Astrocyte (in vitro differentiated cells and primary cell): ENCODE measurements at regions not wholly inside any gene's neighbourhood (a gene's known extent, or its start where the extent isn't known, plus 50 kb on each side); places are given as distances from the start of the nearest gene placed in this dataset.

ENCODE experiments used
- DNase-seq: peaks from one replicate; pipeline ENCODE4 v3.0.0-alpha.2; 2010; ENCODE audit warnings: low read depth
- FAIRE-seq: peaks from 2 replicates; lab custom pipeline; 2011; peaks lifted over from hg19 to GRCh38; lab: Jason Lieb, UNC
- H2AFZ ChIP-seq: 2 replicates; pipeline ENCODE4 v1.6.0; 2012; ENCODE audit warnings: low read depth, low read length, inconsistent platforms
- H3K27ac ChIP-seq: 2 replicates; pipeline ENCODE4 v1.5.1; 2011; ENCODE audit warnings: low read depth, low read length, inconsistent platforms
- H3K27me3 ChIP-seq: 2 replicates; pipeline ENCODE4 v1.6.0; 2011; ENCODE audit warnings: low read length, inconsistent platforms; ENCODE audit not compliant: insufficient read depth
- H3K36me3 ChIP-seq: 2 replicates; pipeline ENCODE4 v1.5.1; 2011; ENCODE audit warnings: low read length, inconsistent platforms; ENCODE audit not compliant: insufficient read depth
- H3K4me1 ChIP-seq: 2 replicates; pipeline ENCODE4 v1.5.1; 2011; ENCODE audit warnings: low read length, inconsistent platforms; ENCODE audit not compliant: insufficient read depth
- H3K4me2 ChIP-seq: 2 replicates; pipeline ENCODE4 v1.6.0; 2012; ENCODE audit warnings: low read length, inconsistent platforms
- H3K4me3 ChIP-seq: 2 replicates; pipeline ENCODE4 v1.5.1; 2011; ENCODE audit warnings: low read depth, mild to moderate bottlenecking, low read length, inconsistent platforms; ENCODE audit not compliant: insufficient read depth
- H3K79me2 ChIP-seq: 2 replicates; pipeline ENCODE4 v1.6.0; 2012; ENCODE audit warnings: mild to moderate bottlenecking, low read length, inconsistent platforms; ENCODE audit not compliant: insufficient read depth
- H3K9ac ChIP-seq: 2 replicates; pipeline ENCODE4 v1.6.0; 2012; ENCODE audit warnings: mild to moderate bottlenecking, low read length, inconsistent platforms
- H3K9me3 ChIP-seq: 2 replicates; pipeline ENCODE4 v1.5.1; 2012; ENCODE audit warnings: low read depth, mild to moderate bottlenecking, low read length, inconsistent platforms; ENCODE audit not compliant: insufficient read depth
- H4K20me1 ChIP-seq: 2 replicates; pipeline ENCODE4 v1.6.0; 2012; ENCODE audit warnings: low read length, inconsistent platforms; ENCODE audit not compliant: insufficient read depth
- H3K27ac Mint-ChIP-seq: one replicate; pipeline ENCODE4 v1.8.0; 2021; ENCODE audit warnings: mild to moderate bottlenecking, mixed read lengths; ENCODE audit not compliant: unreplicated experiment
- H3K27me3 Mint-ChIP-seq: one replicate; pipeline ENCODE4 v1.8.0; 2021; ENCODE audit warnings: low read depth, mixed read lengths; ENCODE audit not compliant: unreplicated experiment
- H3K36me3 Mint-ChIP-seq: one replicate; pipeline ENCODE4 v1.8.0; 2021; ENCODE audit warnings: low read depth, mixed read lengths; ENCODE audit not compliant: unreplicated experiment
- H3K4me1 Mint-ChIP-seq: one replicate; pipeline ENCODE4 v1.8.0; 2021; ENCODE audit warnings: low read depth, mixed read lengths; ENCODE audit not compliant: unreplicated experiment
- H3K4me3 Mint-ChIP-seq: one replicate; pipeline ENCODE4 v1.8.0; 2021; ENCODE audit warnings: mild to moderate bottlenecking, moderate library complexity, mixed read lengths; ENCODE audit not compliant: unreplicated experiment
- H3K9me3 Mint-ChIP-seq: one replicate; pipeline ENCODE4 v1.8.0; 2021; ENCODE audit warnings: mild to moderate bottlenecking, mixed read lengths; ENCODE audit not compliant: unreplicated experiment
- CTCF ChIP-seq: IDR thresholded peaks from 2 replicates; pipeline ENCODE4 v1.5.1; 2011; ENCODE audit warnings: low read depth, mild to moderate bottlenecking, inconsistent platforms, low read length, moderate library complexity; ENCODE audit not compliant: insufficient read depth
- EZH2 ChIP-seq: IDR thresholded peaks from 2 replicates; pipeline ENCODE4 v1.6.1; 2012; ENCODE audit warnings: mild to moderate bottlenecking, low read length, inconsistent platforms; ENCODE audit not compliant: insufficient read depth

GRCh38 chr10:131678171-131678570 lies 222.6 kb upstream of the PPP2R2D start:
- Histone ChIP-seq H4K20me1 (no peaks in the 10 kb centered on the region), H3K4me3 (no peak overlapping the region), H3K4me2 (no peak overlapping the region), H3K9me3 (peaks cover 17% of the 10 kb centered on the region), H3K36me3 (no peaks in the 10 kb centered on the region), H3K9ac (no peak overlapping the region), H3K27me3 (no peaks in the 10 kb centered on the region), H3K4me1 (no peaks in the 10 kb centered on the region), H3K79me2 (no peaks in the 10 kb centered on the region), H3K27ac (no peak overlapping the region), H2AFZ (no peak overlapping the region)
- peaks cover 6% of the 10 kb centered on the region for H3K9me3 Mint-ChIP-seq
- no peak for TF ChIP-seq EZH2
- TF ChIP-seq CTCF: no peak
- no peak overlapping the region for H3K27ac Mint-ChIP-seq
- peaks cover 43% of the 10 kb centered on the region for H3K27me3 Mint-ChIP-seq
- H3K4me3 Mint-ChIP-seq: no peak overlapping the region
- no peak for DNase-seq
- no peak for FAIRE-seq
- H3K36me3 Mint-ChIP-seq: no peaks in the 10 kb centered on the region
- no peaks in the 10 kb centered on the region for H3K4me1 Mint-ChIP-seq

- Histone ChIP-seq H3K9ac (no peak overlapping the region), H2AFZ (no peak overlapping the region), H3K79me2 (no peaks in the 10 kb centered on the region), H3K36me3 (no peaks in the 10 kb centered on the region), H3K4me2 (no peak overlapping the region), H3K27ac (no peak overlapping the region), H3K9me3 (peaks cover 16% of the 10 kb centered on the region), H3K4me1 (no peaks in the 10 kb centered on the region), H3K4me3 (no peak overlapping the region), H4K20me1 (no peaks in the 10 kb centered on the region), H3K27me3 (no peaks in the 10 kb centered on the region)
- H3K4me3 Mint-ChIP-seq: no peak overlapping the region
- H3K9me3 Mint-ChIP-seq: peaks cover 6% of the 10 kb centered on the region
- DNase-seq (no peak), FAIRE-seq (no peak)
- TF ChIP-seq EZH2: no peak
- no peak for TF ChIP-seq CTCF
- H3K36me3 Mint-ChIP-seq: no peaks in the 10 kb centered on the region
- no peak overlapping the region for H3K27ac Mint-ChIP-seq
- H3K4me1 Mint-ChIP-seq: no peaks in the 10 kb centered on the region
- H3K27me3 Mint-ChIP-seq: peaks cover 43% of the 10 kb centered on the region
Observed at GRCh38 chr10:131678613-131679012, 222.2 kb upstream of the PPP2R2D start.

GRCh38 chr10:131679926-131680325 lies 220.9 kb upstream of the PPP2R2D start:
- H3K4me3 ChIP-seq: no peak overlapping the region
- TF ChIP-seq EZH2: no peak
- TF ChIP-seq CTCF: no peak
- no peaks in the 10 kb centered on the region for H4K20me1 ChIP-seq
- no peaks in the 10 kb centered on the region for H3K36me3 ChIP-seq
- no peaks in the 10 kb centered on the region for H3K27me3 ChIP-seq
- no peak for FAIRE-seq
- no peak overlapping the region for H3K27ac Mint-ChIP-seq
- H3K4me3 Mint-ChIP-seq: no peak overlapping the region
- peaks cover 6% of the 10 kb centered on the region for H3K9me3 Mint-ChIP-seq
- H3K9me3 ChIP-seq: peaks cover 14% of the 10 kb centered on the region
- H3K9ac ChIP-seq: no peak overlapping the region
- H3K79me2 ChIP-seq: no peaks in the 10 kb centered on the region
- DNase-seq: no peak
- H3K4me1 Mint-ChIP-seq: no peaks in the 10 kb centered on the region
- no peak overlapping the region for H3K4me2 ChIP-seq
- H3K27ac ChIP-seq: no peak overlapping the region
- no peaks in the 10 kb centered on the region for H3K4me1 ChIP-seq
- H2AFZ ChIP-seq: no peak overlapping the region
- H3K36me3 Mint-ChIP-seq: no peaks in the 10 kb centered on the region
- peaks cover 40% of the 10 kb centered on the region for H3K27me3 Mint-ChIP-seq
